ENCODE measurements at regions not wholly inside any gene's neighbourhood (a gene's known extent, or its start where the extent isn't known, plus 50 kb on each side); places are given as distances from the start of the nearest gene placed in this dataset.

GRCh38 chr4:19579608-19580007 is 672.1 kb upstream of the SLIT2 start:
- TF ChIP-seq CTCF (IDR thresholded peaks at IDR 0.05; ENCODE audit: extremely low read depth in 1 of 2, insufficient read depth in 1 of 2, low read depth in 1 of 2, low read length in 2 of 2) (no peak), FOS (IDR thresholded peaks at IDR 0.05; ENCODE audit: borderline replicate concordance, insufficient read depth, low read length) (no peak), POLR2AphosphoS5 (IDR thresholded peaks at IDR 0.05; ENCODE audit: insufficient read depth, low read depth, low read length) (no peak), JUN (IDR thresholded peaks at IDR 0.05; ENCODE audit: borderline replicate concordance, insufficient read depth, insufficient read length, low read depth) (no peak), EZH2 (IDR thresholded peaks at IDR 0.05; ENCODE audit: borderline replicate concordance, low read depth, low read length, severe bottlenecking) (no peak)

Measured in endothelial cell of umbilical vein (primary cell).